Vagina (tissue), 2 donors: ENCODE measurements at regions not wholly inside any gene's neighbourhood (a gene's known extent, or its start where the extent isn't known, plus 50 kb on each side); places are given as distances from the start of the nearest gene placed in this dataset.

ENCODE experiments used
- DNase-seq, 2 donors: peaks; one replicate each; pipeline ENCODE4 v3.0.0-alpha.2; 2017; ENCODE audit errors: extremely low spot score in 2 of 2
- H3K27ac ChIP-seq: fragments of 200-600 bp; sonication (generic); one replicate; pipeline ENCODE4 v1.5.1; 2019
- H3K27me3 ChIP-seq: fragments of 200-600 bp; sonication (generic); one replicate; pipeline ENCODE4 v1.5.1; 2019
- H3K36me3 ChIP-seq, 2 donors: fragments of 200-600 bp; sonication (generic); one replicate each; pipeline ENCODE4 v1.5.1; 2017 to 2019
- H3K4me1 ChIP-seq: fragments of 200-600 bp; sonication (generic); one replicate; pipeline ENCODE4 v1.5.1; 2019
- H3K4me3 ChIP-seq, 2 donors: fragments of 200-600 bp; sonication (generic); 1 replicate in 1 of 2; 2 replicates in 1 of 2; pipeline ENCODE4 v1.5.1; 2016 to 2019
- H3K9me3 ChIP-seq: fragments of 200-600 bp; sonication (generic); one replicate; pipeline ENCODE4 v1.5.1; 2019
- POLR2A ChIP-seq, 2 donors: fragments of 450-650 bp; IDR thresholded peaks; one replicate each; pipeline ENCODE4 v1.6.1; 2017; ENCODE audit warnings: antibody characterized with exemption in 2 of 2, mild to moderate bottlenecking in 2 of 2, moderate library complexity in 2 of 2
- POLR2AphosphoS5 ChIP-seq, 2 donors: sonication (generic); formaldehyde crosslinking; IDR thresholded peaks; one replicate each; pipeline ENCODE4 v1.9.0; 2017; ENCODE audit warnings: antibody characterized with exemption in 2 of 2, mild to moderate bottlenecking in 2 of 2, low read depth in 1 of 2; ENCODE audit not compliant: insufficient read depth in 1 of 2
- intact Hi-C: fragments of 100-400 bp; cut with DNase I; formaldehyde crosslinking; loops from one replicate; pipeline ENCODE4 v1.15.1; 2023
- TF ChIP-seq, protein P1 (sequence below), 3 experiments: fragments of 450-650 bp in 2 of 3; fragments of 200-600 bp in 1 of 3; sonication (generic) in 1 of 3; IDR thresholded peaks; one replicate each; pipeline ENCODE4 v1.5.1; 2017 to 2019; ENCODE audit warnings: antibody characterized with exemption in 3 of 3, mild to moderate bottlenecking in 2 of 3, moderate library complexity in 2 of 3

DNA sequence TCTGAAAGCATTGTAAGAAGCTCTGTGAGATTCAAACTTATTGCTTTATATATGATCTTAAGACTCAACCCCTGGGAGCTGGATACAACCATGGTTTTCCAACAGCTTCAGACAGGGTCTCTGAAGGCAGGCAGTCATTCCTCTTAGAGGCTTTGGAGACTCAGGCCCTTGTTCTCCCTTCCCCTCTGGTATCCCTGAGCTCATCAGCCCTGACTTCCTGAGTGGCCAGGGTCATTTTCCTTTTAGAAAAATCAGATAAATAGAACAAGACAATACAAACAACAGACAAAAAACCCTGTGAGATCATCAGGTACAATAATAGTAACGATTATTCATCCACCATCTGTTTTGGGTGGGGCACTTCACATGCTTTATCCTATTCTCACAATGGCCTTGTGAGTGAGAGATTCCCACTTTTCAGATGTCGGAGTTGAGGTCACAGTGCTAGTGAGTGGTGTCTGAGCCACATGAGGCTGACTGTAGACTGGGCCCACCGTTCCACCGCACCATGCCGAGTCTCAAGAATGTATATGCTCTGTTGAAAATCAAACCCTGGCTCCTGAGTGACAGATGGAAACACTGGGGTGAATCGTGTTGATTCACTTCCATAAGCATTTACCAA lies 144.2 kb downstream of the CXCL12 start:
- Histone ChIP-seq H3K4me3 (no peak overlapping the region), H3K27me3 (no peaks in the 10 kb centered on the region), H3K36me3 (no peaks in the 10 kb centered on the region), H3K27ac (no peak overlapping the region), H3K9me3 (no peaks in the 10 kb centered on the region), H3K4me1 (no peaks in the 10 kb centered on the region)
- DNase-seq, result no peak
- TF ChIP-seq POLR2AphosphoS5 (IDR thresholded peaks at IDR 0.05; ENCODE audit: insufficient read depth in 1 of 2, low read depth in 1 of 2) (no peak), POLR2A (IDR thresholded peaks at IDR 0.05) (no peak)
- TF ChIP-seq, protein P1, sequence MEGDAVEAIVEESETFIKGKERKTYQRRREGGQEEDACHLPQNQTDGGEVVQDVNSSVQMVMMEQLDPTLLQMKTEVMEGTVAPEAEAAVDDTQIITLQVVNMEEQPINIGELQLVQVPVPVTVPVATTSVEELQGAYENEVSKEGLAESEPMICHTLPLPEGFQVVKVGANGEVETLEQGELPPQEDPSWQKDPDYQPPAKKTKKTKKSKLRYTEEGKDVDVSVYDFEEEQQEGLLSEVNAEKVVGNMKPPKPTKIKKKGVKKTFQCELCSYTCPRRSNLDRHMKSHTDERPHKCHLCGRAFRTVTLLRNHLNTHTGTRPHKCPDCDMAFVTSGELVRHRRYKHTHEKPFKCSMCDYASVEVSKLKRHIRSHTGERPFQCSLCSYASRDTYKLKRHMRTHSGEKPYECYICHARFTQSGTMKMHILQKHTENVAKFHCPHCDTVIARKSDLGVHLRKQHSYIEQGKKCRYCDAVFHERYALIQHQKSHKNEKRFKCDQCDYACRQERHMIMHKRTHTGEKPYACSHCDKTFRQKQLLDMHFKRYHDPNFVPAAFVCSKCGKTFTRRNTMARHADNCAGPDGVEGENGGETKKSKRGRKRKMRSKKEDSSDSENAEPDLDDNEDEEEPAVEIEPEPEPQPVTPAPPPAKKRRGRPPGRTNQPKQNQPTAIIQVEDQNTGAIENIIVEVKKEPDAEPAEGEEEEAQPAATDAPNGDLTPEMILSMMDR (IDR thresholded peaks at IDR 0.05), result no peak
- intact Hi-C loops, result no loop called here

DNA sequence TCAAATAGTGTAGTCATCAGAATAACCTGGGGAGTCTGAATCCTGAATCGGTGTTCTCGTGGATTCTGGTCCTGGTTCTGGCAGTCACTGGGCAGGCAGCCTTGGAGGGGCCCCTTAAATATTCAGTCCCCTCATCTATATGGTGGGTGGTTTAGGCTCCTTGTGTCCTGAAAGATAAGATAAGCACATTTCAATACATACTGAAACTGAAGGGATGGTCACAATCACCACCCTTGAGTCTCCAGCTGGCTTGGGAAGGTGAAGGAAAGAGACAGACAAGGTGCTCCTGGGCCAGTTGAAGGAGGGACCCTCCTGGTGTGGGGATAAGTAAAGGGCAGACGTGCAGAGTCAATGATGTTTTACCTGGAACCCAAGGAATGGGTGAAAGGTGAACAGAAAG lies 146.7 kb downstream of the CXCL12 start:
- no peak for DNase-seq
- H3K4me3 ChIP-seq, result no peak overlapping the region
- intact Hi-C loops, result no loop called here
- no peaks in the 10 kb centered on the region for H3K36me3 ChIP-seq
- no peak for TF ChIP-seq POLR2A (IDR thresholded peaks at IDR 0.05)
- TF ChIP-seq, protein P1 (IDR thresholded peaks at IDR 0.05), result no peak
- TF ChIP-seq POLR2AphosphoS5 (IDR thresholded peaks at IDR 0.05; ENCODE audit: insufficient read depth in 1 of 2, low read depth in 1 of 2), result no peak
- H3K27ac ChIP-seq, result no peak overlapping the region
- no peaks in the 10 kb centered on the region for H3K4me1 ChIP-seq
- H3K9me3 ChIP-seq, result no peaks in the 10 kb centered on the region
- no peaks in the 10 kb centered on the region for H3K27me3 ChIP-seq

DNA sequence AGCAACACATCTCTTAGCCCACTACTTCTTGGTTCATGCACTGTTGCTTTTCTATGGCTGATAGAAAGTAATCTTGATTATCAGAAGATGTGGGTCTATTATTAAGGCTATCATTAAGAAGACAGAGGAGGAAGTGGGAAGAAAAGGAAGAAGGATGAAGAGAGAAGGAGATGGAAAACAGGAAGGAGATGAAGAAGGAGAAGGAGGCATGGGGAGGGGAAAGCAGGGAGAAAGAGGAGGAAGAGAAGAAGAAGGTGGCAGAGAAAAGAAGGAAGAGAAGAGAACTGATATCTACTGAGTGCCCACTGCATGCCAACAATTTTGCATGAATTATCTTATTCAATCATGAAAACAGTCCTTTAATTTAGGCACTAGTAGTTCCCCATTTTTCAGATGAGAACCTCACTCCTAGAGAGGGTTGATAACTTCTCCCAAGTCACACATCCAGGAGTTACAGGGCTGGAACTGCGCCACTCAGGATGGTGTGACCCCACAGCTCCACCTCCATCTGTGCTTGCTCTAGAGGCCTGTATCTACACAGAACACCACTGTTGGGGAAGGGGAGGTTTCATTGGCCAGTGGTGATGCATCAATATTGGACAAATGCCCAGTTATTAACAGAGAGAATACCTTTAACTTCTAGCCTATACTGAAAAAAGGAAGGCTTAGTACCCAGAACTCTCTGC lies 147.4 kb downstream of the CXCL12 start:
- intact Hi-C loops, result no loop called here
- no peak for TF ChIP-seq POLR2A (IDR thresholded peaks at IDR 0.05)
- TF ChIP-seq POLR2AphosphoS5 (IDR thresholded peaks at IDR 0.05; ENCODE audit: insufficient read depth in 1 of 2, low read depth in 1 of 2), result no peak
- TF ChIP-seq, protein P1 (IDR thresholded peaks at IDR 0.05), result no peak
- DNase-seq, result no peak

DNA sequence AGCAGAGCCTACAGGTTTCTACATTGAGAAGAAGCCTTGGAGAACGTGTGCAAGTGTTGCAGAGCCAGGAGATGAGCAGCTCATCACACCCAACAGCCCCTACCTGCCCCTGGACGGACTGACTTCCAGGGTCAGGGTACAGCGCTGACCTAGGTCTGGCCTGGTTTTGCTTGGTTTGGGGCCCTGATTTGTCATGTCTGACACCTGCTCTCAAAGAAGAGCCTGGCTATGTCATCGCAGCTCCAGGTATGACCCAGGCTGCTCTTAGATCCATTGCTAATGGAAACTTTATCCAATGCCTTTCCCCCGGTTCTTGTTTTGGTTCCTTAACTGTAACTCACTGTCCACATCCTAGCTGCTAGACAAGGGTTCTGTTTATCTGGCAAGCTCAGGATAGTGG lies 149.5 kb downstream of the CXCL12 start:
- TF ChIP-seq POLR2A (IDR thresholded peaks at IDR 0.05) (no peak), POLR2AphosphoS5 (IDR thresholded peaks at IDR 0.05; ENCODE audit: insufficient read depth in 1 of 2, low read depth in 1 of 2) (no peak)
- TF ChIP-seq, protein P1 (IDR thresholded peaks at IDR 0.05), result no peak
- DNase-seq, result no peak
- intact Hi-C loops, result no loop called here
- H3K4me1 ChIP-seq, result no peaks in the 10 kb centered on the region
- H3K27ac ChIP-seq, result no peak overlapping the region
- H3K27me3 ChIP-seq, result no peaks in the 10 kb centered on the region
- no peaks in the 10 kb centered on the region for H3K36me3 ChIP-seq
- H3K9me3 ChIP-seq, result no peaks in the 10 kb centered on the region
- no peak overlapping the region for H3K4me3 ChIP-seq

More for the DNA sequence above, 147.4 kb downstream of the CXCL12 start:
- Histone ChIP-seq H3K4me3 (no peak overlapping the region), H3K4me1 (no peaks in the 10 kb centered on the region), H3K27me3 (no peaks in the 10 kb centered on the region), H3K36me3 (no peaks in the 10 kb centered on the region), H3K27ac (no peak overlapping the region), H3K9me3 (no peaks in the 10 kb centered on the region)

DNA sequence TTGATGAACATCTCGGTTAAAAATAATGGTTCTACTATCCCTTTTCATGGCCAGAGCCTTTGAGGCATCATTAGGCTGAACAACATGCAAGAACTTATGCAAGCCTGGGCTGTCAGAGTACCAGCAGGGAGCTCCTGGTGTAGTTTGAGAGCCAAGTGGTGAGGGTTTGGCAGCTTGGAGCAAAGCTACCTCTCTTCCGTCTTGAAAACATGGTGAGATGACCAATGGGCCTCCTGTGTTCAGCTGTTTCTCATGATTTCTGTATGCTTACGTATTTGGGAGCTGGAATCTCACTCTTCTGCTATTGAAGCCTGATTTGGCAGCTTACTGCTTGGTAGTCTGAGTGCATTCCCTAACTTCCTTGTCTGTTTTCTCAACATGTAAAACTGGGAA lies 150.4 kb downstream of the CXCL12 start:
- intact Hi-C loops, result no loop called here
- no peak for DNase-seq
- H3K27ac ChIP-seq, result no peak overlapping the region

More for the DNA sequence above, 150.4 kb downstream of the CXCL12 start:
- TF ChIP-seq, protein P1 (IDR thresholded peaks at IDR 0.05), result no peak
- TF ChIP-seq POLR2A (IDR thresholded peaks at IDR 0.05), result no peak
- Histone ChIP-seq H3K4me3 (no peak overlapping the region), H3K36me3 (no peaks in the 10 kb centered on the region), H3K4me1 (no peaks in the 10 kb centered on the region), H3K9me3 (no peaks in the 10 kb centered on the region), H3K27me3 (no peaks in the 10 kb centered on the region)
